Kasumi-1 (cell line): ENCODE measurements at regions not wholly inside any gene's neighbourhood (a gene's known extent, or its start where the extent isn't known, plus 50 kb on each side); places are given as distances from the start of the nearest gene placed in this dataset.

ENCODE experiments used
- DNase-seq, 2 experiments: peaks; one replicate each; lab custom pipeline; 2025; lab: John Stamatoyannopoulos, UW

DNA sequence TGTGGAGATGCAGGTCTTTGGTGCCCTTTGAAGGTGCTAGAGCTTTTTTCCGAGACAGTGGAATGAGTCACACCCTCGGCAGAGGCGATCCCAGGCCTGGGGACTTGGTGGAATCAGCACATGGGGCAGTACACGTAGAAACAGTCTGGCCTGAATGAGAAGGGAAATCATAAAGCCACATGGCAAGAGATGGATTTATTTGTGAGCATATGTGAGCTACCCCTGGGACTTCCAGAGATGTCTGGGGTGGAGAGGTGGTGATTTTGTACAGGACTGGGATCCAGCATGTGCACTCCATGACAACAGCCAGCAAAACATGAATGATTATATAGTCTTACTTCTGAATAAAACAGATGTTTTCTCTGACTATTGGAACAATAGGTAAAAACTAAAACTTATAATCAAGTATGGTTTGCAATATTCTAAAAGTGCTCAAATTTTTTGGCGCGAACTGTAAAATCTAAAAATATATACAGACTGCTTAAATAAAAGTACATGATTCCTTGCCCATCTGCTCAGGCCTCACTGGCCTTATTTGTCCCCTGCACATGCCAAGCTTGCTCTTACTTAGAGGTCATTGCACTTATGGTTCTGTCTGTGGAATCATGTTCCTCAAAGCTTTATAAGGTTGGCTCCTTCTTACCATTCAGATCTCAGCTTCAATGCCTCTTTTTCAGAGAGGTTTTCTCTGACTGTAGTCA is 54.7 kb upstream of the SMARCA2 start:
- no peak for DNase-seq

DNA sequence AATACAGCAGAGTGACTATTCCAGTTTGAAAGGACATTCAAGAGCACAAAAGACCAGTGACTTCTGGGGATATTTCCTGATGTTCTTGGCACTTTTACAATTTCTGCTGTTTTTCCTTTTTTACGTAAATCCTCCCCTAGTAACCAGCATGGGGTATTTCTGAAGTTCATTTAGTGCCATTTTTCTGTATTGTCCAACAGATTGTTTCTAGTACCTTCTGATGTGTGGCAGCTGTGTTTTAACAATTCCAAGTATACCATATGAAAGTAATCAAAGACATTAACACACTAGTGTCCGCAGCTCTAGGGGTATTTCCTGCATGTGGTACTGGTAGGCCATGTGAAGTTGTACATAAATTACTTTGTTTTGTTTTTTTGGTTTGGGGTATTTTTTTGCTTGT is 53.0 kb upstream of the SMARCA2 start:
- no peak for DNase-seq

DNA sequence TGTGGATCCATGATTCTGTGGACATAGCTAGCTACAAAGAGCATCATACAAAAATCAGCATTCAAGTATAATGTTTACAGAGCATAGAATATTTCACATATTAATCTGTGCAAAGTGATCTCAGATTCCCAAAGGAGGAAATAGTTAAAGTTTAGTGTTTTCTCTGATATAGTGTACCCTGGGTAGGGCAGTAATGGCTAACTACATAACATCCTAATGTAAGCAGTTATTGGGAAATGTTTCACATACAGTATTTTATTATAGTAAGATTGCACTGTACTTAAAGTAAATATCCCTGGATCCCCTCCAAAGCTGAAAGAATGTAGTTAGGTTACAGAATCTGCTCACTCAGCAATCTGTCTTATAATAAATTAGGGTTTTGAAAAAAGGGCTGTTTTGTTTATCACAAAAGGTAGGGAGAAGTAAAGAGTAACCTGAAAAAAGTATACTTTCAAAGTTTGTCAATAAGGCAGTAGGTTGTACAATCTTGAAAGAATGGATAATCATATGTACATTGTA is 52.5 kb upstream of the SMARCA2 start:
- DNase-seq, result no peak

DNA sequence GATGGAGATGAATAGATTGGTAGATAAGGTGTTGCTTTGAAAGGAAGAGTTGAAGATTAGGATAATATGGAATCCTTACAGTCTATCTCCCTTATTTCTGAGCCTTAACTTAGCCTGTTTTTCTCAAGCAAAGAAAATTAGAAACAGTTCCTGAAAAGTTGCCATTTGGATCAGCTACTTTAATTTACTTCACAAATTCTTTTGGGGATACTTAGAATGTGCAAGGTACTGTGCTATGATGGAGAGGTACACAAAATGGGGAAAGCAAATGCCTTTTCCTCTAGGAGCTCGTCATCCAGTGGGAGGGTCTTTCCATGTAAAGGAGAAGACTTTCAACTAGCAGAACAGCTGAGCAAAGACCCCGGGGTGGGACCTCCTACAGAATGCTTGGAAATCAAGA is 51.1 kb upstream of the SMARCA2 start:
- no peak for DNase-seq
